Kidney epithelial cell (primary cell): ENCODE measurements at regions not wholly inside any gene's neighbourhood (a gene's known extent, or its start where the extent isn't known, plus 50 kb on each side); places are given as distances from the start of the nearest gene placed in this dataset.
A peak's percentile ranks its signal among the peaks of the same experiment; 100 is the strongest.

Source experiments
- DNase-seq: peaks from one replicate; pipeline ENCODE4 v3.0.0-alpha.2; 2010; ENCODE audit warnings: low read depth
- H3K27me3 ChIP-seq: 2 replicates; pipeline ENCODE4 v1.6.0; 2011; ENCODE audit warnings: low read length; ENCODE audit not compliant: control insufficient read depth, insufficient read depth
- H3K36me3 ChIP-seq: 2 replicates; pipeline ENCODE4 v1.5.1; 2011; ENCODE audit warnings: low read length; ENCODE audit not compliant: control insufficient read depth, insufficient read depth
- H3K4me3 ChIP-seq: 2 replicates; pipeline ENCODE4 v1.5.1; 2011; ENCODE audit warnings: low read depth, mild to moderate bottlenecking, control low read depth, low read length
- CTCF ChIP-seq: IDR thresholded peaks from 2 replicates; pipeline ENCODE4 v1.5.1; 2011; ENCODE audit warnings: mild to moderate bottlenecking, moderate library complexity, low read length, control low read depth, inconsistent platforms; ENCODE audit not compliant: insufficient read depth, poor library complexity, severe bottlenecking

- Histone ChIP-seq H3K36me3 (no peaks in the 10 kb centered on the region), H3K27me3 (no peaks in the 10 kb centered on the region), H3K4me3 (no peak overlapping the region)
- no peak for TF ChIP-seq CTCF
- DNase-seq = no peak
These were observed 95.4 kb upstream of the LIFR start for GRCh38 chr5:38651806-38652205.

GRCh38 chr5:38653389-38653788 lies 96.9 kb upstream of the LIFR start:
- no peak for DNase-seq
- Histone ChIP-seq H3K27me3 (no peaks in the 10 kb centered on the region), H3K4me3 (no peak overlapping the region), H3K36me3 (no peaks in the 10 kb centered on the region)
- no peak for TF ChIP-seq CTCF

GRCh38 chr5:38655691-38656090 lies 99.2 kb upstream of the LIFR start:
- no peak for TF ChIP-seq CTCF
- DNase-seq = no peak
- Histone ChIP-seq H3K27me3 (no peaks in the 10 kb centered on the region), H3K36me3 (no peaks in the 10 kb centered on the region), H3K4me3 (no peak overlapping the region)

- DNase-seq = no peak
- H3K36me3 ChIP-seq = no peaks in the 10 kb centered on the region
- H3K4me3 ChIP-seq = no peak overlapping the region
- no peaks in the 10 kb centered on the region for H3K27me3 ChIP-seq
- TF ChIP-seq CTCF = no peak
These were observed 100.1 kb upstream of the LIFR start for GRCh38 chr5:38656568-38656967.

- TF ChIP-seq CTCF = no peak
- no peak overlapping the region for H3K4me3 ChIP-seq
These were observed 100.6 kb upstream of the LIFR start for GRCh38 chr5:38657020-38657419.

GRCh38 chr5:38660194-38660668 lies 103.8 kb upstream of the LIFR start:
- Histone ChIP-seq H3K4me3 (peak overlapping the region; percentile 22), H3K27me3 (no peaks in the 10 kb centered on the region), H3K36me3 (no peaks in the 10 kb centered on the region)
- peak; percentile 74 for DNase-seq
- no peak for TF ChIP-seq CTCF

More at GRCh38 chr5:38657020-38657419, 100.6 kb upstream of the LIFR start:
- H3K36me3 ChIP-seq = no peaks in the 10 kb centered on the region
- H3K27me3 ChIP-seq = no peaks in the 10 kb centered on the region
- no peak for DNase-seq
